HG02759 (cell line): ENCODE measurements at regions not wholly inside any gene's neighbourhood (a gene's known extent, or its start where the extent isn't known, plus 50 kb on each side); places are given as distances from the start of the nearest gene placed in this dataset.

Experiments
- ATAC-seq: cut with Tn5 transposase; IDR thresholded peaks from one replicate; pipeline ENCODE4 v1.9.1; 2021; ENCODE audit warnings: mild to moderate bottlenecking, moderate library complexity; ENCODE audit not compliant: unreplicated experiment

GRCh38 chr16:85187447-85187846 is 75.2 kb upstream of the CIBAR2 start:
- ATAC-seq = no peak

DNA sequence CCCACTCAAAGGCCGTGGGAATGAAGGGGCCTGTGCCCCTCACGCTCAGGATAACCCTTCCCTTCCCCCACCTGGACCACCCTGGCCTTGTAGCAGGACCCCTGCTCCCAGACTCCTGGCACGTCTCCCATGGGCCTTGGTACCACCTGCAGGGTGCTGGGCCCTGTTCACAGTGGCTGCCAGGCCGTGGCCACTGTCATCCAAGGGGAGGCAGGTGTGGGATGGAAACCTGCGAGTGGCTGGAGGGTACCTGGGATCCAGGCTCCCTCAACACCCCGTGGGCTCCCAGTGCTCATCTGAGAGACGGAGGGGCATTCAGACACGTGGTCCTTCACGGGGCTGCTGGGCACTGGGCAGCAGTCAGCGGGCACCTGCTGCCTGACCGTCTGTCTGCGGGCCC is 75.6 kb upstream of the CIBAR2 start:
- ATAC-seq = no peak

DNA sequence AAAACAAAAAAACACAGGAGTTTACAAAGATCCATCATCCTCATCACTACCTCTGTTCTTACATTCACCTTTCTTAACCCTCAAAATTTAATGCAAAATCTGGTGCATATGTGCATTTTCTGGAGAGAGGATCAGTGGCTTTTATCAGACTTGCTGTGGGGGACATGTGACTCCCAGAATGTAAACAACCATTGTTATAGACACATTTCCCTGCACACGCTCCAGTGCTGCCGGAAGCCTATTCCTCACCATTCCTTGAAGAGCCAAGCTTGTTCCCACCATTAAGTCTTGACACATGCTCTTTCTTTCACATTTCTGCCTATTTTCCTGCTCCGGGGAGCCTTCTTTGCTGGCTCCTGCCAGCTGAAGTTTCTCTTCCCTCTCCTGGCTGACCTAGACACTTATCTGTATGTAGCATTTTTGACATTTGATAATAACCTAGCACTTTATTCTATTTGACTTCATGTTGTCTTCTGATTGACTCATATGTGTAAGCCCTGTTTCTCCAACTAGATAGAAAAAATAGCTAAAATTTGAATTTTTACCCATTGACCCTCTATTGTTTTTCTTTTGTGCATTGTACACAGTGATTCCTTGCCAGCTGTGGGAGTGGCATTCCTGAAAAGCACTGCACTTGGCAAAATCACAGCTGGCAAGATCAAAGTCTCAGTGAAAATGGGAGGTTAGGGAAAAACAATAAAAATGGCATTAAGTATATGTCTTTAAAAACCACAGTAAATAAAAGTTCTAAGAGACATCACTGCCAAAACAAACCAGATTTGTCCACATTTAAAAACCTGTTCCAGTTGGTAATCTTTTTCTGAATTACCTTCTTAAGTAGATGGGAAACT is 76.8 kb upstream of the CIBAR2 start:
- no peak for ATAC-seq

DNA sequence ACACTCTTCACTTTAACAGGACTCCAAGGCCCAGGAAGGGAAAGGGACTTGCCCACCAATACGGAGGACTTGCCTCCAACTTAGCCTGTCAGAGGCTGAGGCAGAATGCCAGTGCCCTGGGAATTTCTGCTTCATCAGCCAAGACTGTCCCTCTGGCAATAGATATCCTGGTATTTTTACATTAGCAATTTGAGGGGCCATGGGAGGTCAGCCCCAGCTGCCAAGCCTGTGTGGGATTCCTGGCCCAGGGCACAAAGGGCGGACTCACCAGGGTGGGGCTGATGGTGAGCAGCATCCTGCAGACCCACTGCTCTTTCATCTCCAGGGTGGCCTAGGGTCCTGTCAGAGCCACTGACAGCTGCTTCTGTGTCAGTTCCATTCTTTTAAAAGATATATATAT is 78.3 kb upstream of the CIBAR2 start:
- ATAC-seq = no peak

GRCh38 chr16:85191341-85191965 is 79.2 kb upstream of the CIBAR2 start:
- ATAC-seq = no peak

GRCh38 chr16:85192238-85193114 is 80.2 kb upstream of the CIBAR2 start:
- no peak for ATAC-seq

GRCh38 chr16:85193115-85193493 is 80.8 kb upstream of the CIBAR2 start:
- no peak for ATAC-seq

GRCh38 chr16:85193876-85194275 is 81.6 kb upstream of the CIBAR2 start:
- no peak for ATAC-seq

DNA sequence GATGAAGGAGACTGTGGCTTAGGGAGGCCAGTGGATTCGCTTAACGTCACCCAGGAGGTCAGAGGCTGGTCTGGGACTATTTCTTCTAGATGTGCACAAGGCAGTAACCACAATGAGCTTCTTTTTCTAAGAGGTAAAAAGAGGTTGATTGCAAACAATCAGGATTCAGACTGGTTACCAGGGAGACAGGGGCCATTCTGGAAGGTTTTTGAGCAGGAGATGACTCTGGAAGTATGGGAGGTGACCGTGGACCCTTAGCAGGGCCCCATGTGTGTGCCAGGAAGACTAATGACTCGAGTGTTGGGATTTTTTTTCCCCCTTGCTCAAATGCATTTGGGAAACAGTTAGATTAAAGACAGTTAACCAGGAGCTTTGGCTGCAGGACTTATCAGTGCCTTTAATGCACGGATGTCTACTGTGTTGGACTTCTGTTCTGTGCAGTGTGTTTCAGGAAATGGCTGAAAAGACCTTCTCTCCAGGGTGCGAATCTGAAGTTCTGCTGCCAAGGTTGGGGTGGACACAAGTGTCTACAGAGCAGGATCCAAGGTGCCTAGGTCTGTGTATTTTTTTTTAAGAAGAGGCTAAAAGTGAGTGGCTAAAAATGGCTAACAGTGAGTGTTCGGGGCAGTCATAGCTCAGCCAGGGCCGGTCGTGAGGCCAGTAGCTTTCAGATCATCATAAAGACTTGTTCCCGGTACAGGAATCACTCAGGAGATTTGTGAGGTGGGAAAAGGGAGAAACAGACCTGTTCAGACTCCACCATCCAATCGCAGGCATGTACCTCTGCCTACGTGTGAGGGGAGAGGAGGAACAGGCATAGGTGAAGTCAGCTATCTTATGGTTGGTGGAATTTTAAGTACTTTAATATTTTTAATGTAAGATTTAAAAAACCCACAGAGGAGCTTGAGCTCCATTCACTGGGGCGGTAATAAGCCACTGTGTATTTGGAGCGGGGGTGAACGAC is 82.3 kb upstream of the CIBAR2 start:
- ATAC-seq = no peak

- ATAC-seq = no peak
These were observed 83.0 kb upstream of the CIBAR2 start for GRCh38 chr16:85195271-85195647.

GRCh38 chr16:85195900-85196772 is 83.9 kb upstream of the CIBAR2 start:
- ATAC-seq = no peak

DNA sequence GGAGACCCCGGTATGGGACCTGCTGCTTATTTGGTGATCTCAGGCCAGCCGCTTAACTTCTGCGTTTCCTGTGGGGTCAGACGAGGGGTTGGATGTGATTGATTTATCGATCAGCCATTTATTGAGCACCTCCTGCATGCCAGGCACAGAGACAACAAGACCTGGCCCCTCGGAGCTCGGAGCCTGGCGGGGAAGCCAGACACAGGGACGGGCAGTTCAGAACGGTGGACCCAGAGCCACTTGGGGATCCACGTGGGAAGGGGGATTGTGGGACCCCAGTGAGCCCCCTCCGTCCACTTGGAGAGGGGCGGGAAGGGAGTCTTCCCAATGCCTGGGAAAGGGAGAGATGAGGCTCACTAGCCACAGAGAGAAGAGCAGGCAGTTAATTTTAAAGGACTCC is 84.7 kb upstream of the CIBAR2 start:
- ATAC-seq = no peak

DNA sequence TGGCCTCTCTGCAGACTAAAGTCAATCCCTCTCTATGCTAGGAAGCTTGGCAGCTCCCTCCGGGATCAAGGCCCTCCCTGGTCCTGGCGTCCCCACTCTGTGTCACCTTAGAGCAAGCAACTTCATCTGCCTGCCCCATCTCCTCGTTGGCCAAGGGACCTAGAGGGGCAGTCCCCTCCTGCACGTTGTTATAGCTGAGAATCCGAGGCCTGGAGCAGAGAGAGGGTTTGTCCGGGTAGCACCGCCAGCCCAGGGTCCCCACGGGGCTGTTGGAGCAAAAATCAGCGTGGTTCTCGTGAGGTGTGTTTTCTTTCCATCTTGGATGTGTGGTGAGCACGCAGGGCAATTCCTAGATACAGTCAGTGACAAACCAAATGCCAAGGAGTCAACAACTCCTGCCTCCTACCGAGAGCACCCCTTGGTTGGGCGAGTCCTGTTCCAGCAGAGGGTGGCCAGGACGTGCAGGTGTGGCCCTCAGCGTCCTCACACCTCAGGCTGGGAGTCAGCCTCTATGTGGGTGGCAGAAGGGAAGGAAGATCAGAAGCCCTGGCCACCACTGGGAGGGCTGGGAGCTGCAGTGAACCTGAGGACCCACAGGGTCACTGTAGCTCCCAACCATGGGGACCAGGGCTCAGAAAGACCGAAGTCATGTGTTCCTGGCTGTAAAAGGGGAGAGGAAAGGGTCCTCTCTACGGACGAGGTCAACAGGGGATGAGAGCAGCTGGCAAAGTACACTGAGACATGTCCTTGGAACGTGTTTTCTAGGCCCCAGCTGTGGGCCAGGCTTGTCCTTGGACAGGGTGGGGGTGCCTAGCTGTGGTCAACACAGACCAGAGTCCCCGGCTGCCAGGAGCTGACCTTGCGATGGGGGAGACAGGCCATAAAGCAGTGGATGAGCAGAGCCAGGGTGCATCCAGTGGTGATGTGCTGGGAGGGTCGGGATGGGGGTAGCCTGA is 85.6 kb upstream of the CIBAR2 start:
- no peak for ATAC-seq

DNA sequence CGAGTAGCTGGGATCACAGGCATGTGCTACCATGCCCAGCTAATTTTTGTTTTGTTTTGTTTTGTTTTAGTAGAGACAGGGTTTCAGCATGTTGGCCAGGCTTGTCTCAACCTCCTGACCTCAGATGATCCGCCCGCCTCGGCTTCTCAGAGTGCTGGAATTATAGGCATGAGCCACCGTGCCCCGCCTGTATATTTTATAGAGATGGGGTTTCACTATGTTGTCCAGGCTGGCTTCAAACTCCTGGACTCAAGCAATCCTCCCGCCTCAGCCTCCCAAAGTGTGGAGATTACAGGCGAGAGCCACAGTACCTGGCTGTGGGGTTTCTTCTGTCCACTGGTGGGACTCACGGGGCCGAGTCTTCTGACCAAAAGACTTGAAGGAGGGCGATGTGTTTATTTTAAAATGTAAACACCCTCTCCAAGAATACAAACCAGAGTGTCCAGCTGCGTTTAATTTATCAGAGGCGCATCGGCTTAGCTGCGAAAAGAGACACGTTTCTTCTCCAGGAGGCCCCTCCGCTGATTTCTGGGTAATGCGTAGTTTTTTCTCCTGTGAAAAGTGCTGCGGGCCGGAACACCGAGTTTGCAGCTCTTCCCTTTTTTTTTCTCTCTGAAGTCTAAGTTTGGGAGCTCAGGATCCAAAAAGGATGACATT is 86.9 kb upstream of the CIBAR2 start:
- ATAC-seq = no peak

GRCh38 chr16:85199880-85200279 is 87.6 kb upstream of the CIBAR2 start:
- ATAC-seq = no peak

DNA sequence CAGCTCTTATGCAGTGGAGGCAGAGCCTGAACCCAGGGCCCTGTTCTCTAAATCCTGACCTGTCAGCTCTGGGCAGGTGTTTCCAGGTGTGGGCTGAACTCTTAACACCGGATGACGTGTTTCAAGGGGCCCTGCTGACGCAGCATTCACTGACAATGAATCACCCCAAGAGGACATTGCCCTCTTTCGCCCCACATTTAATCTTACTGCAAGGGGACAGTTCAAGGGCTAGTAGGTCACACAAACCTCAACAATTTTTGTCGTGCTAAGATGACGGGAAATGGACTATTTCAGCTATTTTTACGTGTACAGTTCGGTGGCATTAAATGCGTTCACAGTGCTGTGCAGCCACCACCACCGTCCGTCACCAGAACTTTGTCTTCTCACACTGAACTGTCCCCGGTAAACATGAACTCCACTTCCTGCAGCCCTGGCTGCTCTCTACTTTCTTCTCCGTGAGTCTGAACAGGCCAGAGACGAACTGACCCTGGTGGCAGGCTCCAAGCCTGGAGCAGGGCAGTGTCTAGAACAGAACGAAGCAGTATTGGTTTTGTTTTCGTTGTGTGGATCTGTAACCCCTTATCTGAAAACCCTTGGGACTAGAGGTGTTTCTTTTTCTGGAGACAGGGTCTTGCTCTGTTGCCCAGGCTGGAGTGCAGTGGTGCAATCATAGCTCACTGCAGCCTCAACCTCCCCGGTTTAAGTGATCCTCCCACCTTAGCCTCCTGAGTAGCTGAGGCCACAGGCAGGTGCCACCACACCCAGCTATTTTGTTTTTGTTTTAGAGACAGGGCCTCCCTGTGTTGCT is 88.4 kb upstream of the CIBAR2 start:
- no peak for ATAC-seq

- no peak for ATAC-seq
These were observed 89.3 kb upstream of the CIBAR2 start for GRCh38 chr16:85201574-85201973.
